ENCODE measurements at regions not wholly inside any gene's neighbourhood (a gene's known extent, or its start where the extent isn't known, plus 50 kb on each side); places are given as distances from the start of the nearest gene placed in this dataset.
A peak's percentile ranks its signal among the peaks of the same experiment; 100 is the strongest.

DNA sequence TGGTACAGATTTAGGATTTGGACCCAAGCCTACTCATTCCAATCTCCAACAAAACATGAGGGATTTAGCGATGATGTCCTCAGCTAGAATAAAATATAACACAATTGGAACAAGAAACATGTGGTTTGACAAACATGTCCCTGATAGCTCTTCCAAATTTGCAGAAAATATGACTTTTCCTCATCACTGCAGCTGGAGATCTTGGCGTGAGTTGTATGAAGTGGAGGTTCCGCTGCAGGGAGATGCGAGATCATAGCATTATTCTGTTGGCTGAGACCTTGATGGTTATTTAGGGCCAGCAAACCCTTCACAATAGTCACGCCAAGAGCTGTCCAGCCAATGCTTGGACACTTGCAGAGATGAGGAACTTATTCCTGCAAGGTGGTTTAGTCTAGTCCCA is 413.4 kb upstream of the TBX3 start (continued):
- no peak for TF ChIP-seq NR0B1 (IDR thresholded peaks at IDR 0.05; ENCODE audit: partially characterized antibody)

GRCh38 chr12:115096588-115097397 is 412.8 kb upstream of the TBX3 start:
- 0% methylated on average over 2 of the region's 2 CpGs for WGBS (ENCODE audit: insufficient coverage, low coverage, missing lambda C conversion rate)
- intact Hi-C loops (cut with micrococcal nuclease) (no loop called here), in situ Hi-C loops (cut with MboI) (no loop called here)
- DNase-seq (ENCODE audit: extremely low read depth in 1 of 4, low spot score in 3 of 4): peak in 1 of 4 experiments; percentile 18
- ChIA-PET CTCF (ENCODE audit: low intra/inter-chr PET ratio) (no interaction called here), POLR2A (interaction anchor here (0.9 kb wide), 1 partner anchor 12 kb away, joined by 3 read pairs; no protein-coding TSS in a partner anchor)
- no TSS peak for BruUV-seq (replicated peaks)
- Histone ChIP-seq H3K36me3 (ENCODE audit: control insufficient read depth, insufficient read depth, low read length) (no peaks in the 10 kb centered on the region), H3K4me1 (replicated peaks in 1 of 2; ENCODE audit: control insufficient read depth in 2 of 2, insufficient read depth in 2 of 2, low read length in 2 of 2) (no peaks in the 10 kb centered on the region; a peak in 2 of 5 replicates), H3K4me2 (ENCODE audit: insufficient read depth, low read length) (no peak overlapping the region), H3K9me1 (ENCODE audit: control insufficient read depth, insufficient read depth, low read length) (no peaks in the 10 kb centered on the region), H4K20me1 (replicated peaks; ENCODE audit: control insufficient read depth, insufficient read depth, low read length) (no peaks in the 10 kb centered on the region), H3K79me2 (ENCODE audit: control insufficient read depth, insufficient read depth, low read length) (no peaks in the 10 kb centered on the region), H3K9me3 (replicated peaks; ENCODE audit: control insufficient read depth, insufficient read depth, low read depth, low read length) (no peaks in the 10 kb centered on the region), H3K27me3 (ENCODE audit: control insufficient read depth in 2 of 2, insufficient read depth in 2 of 2, low read length in 2 of 2) (no peaks in the 10 kb centered on the region), H2AFZ (ENCODE audit: low read depth, low read length) (no peak overlapping the region), H3K9ac (ENCODE audit: insufficient read depth in 1 of 2, low read depth in 2 of 2, low read length in 2 of 2) (no peak overlapping the region), H3K4me3 (no peak overlapping the region), H3K27ac (ENCODE audit: extremely low read depth, low read depth, low read length) (no peak overlapping the region)
- no peak for ATAC-seq
- no peak for FAIRE-seq
- no peak for TF ChIP-seq POLR3A (IDR thresholded peaks at IDR 0.05; ENCODE audit: borderline replicate concordance, extremely low read depth, insufficient read depth, insufficient read length)
- no peak for TF ChIP-seq FOXP4 (CRISPR knock-in tag; IDR thresholded peaks at IDR 0.05; ENCODE audit: borderline replicate concordance)
- no peak for TF ChIP-seq ZSCAN29 (IDR thresholded peaks at IDR 0.05)

Data from K562 (cell line).